Cerebellar cortex (tissue), 1 donor: ENCODE measurements at regions not wholly inside any gene's neighbourhood (a gene's known extent, or its start where the extent isn't known, plus 50 kb on each side); places are given as distances from the start of the nearest gene placed in this dataset.
A peak's percentile ranks its signal among the peaks of the same experiment; 100 is the strongest.

ENCODE experiments used
- DNase-seq: peaks from one replicate; pipeline ENCODE4 v3.0.0-alpha.2; 2015; ENCODE audit warnings: low spot score

DNA sequence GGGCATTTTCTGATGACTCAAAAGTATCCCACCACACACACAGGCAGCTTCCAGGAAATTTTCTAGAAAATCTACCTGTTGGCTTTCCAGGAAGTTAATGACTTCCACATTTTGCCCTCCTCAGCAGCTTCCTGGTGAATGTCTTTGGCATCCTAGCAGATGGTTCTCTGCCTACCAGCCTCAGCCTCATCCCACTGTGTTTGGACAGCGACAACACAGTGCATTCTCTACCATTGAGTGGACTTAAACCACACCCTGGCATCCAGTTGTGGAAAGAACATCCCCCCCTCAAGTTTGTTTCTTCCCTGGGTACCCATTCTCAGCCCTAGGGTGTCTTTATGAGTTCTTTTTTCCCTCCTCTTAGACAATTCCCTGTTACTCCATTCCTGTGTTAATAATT, 50.8 kb upstream of the GADL1 start:
- no peak for DNase-seq

DNA sequence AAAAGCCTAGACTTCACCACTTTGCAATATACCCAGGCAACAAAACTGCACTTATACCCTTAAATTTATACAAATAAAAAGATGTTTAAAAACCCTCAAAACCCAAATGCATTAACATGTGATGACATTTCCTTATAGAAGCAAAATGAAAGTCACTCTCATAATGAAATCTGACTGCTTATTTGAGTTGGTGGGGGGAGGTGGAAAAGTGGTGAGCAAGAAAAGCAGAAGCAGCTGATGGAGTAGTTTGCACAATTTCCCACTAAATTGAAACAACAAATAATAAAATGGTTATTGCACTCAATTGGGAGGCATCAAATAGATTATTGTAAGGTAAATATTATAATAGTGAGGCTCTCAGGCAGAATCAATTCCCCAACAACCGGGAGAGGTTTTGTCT, 54.0 kb upstream of the GADL1 start:
- DNase-seq, result no peak

DNA sequence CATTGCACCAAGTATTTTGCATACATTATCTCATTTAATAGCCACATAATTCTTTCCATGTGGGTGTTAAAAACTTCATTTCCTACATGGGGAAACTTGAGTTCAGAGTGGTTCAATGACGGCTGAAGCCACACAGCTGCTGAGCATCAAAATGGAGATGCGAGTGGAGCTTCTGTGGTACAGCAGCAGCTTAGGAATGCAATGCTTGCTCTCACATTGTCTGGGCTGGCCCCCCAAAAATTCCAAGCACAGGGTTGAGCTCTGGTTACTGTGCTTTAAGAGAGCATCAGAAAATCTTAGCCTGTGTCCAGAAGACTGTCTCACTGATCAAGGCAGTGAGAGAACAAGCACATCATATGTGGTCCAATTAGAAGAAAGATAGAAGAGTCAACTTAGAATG, 57.4 kb upstream of the GADL1 start:
- no peak for DNase-seq

DNA sequence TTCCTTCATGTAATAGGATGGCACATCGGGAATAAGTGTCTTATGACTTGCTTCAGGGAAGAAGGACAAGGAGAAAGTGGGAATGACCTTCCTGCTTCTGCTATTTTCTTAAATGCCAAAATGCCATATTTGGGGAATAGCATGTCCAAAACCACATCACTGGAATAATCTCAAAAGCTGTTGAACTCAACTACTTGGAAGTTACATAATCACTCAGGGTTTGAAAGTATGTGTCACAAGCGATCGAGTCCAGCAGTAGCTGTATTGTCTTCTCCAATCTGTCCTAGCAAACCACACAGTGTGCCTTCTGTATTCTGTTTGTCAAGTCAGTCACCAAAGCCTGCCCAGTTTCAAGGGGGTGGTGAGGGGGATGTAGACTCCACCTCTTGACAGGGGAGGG, 58.3 kb upstream of the GADL1 start:
- DNase-seq, result no peak

DNA sequence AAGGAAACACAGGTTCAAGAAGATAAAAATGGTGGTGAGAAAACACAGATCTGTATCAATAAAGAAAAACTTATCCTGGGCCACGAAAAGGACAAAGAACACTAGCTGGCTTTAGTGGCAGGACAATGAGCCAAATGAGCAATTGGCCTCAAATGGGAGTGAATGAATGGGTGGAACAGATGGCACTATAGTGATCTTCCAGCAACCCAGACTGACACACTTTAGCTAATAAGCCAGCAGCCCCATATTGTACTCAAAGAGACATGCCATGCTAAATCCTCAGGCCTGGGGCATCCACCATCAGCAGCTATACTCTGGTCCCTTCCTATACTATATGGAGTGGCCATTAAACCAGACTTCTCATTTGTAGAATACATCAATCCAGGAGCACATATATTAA, 60.0 kb upstream of the GADL1 start:
- DNase-seq, result peak; percentile 74

DNA sequence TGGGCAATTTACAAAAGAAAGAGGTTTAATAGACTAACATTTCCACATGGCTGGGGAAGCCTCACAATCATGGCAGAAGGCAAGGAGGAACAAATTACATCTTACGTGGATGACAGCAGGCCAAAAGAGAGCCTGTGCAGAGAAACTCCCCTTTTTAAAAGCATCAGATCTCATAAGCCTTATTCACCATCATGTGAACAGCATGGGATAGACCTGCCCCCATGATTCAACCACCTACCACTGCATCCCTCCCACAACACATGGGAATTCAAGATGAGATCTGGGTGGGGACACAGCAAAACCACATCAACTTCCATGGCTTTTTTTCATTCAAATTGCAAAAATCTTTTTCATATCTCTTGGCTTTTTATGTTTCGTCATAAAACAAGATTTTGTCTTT, 67.6 kb upstream of the GADL1 start:
- no peak for DNase-seq

DNA sequence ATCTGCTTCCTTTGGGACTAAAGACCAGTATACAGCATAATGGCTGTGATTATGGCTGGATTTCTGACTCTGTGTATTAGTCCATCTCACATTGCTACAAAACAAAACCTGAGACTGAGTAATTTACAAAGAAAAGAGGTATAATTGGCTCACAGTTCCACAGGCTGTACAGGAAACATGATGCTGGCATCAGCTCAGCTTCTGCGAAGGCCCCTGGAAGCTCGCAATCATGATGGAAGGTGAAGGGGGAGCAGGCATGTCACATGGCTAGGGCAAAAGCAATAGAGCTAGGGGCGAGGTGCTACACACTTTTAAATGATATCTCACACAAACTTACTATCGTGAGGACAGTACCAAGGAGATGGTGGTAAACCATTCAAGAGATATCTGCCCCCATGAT, 68.0 kb upstream of the GADL1 start:
- DNase-seq, result no peak

DNA sequence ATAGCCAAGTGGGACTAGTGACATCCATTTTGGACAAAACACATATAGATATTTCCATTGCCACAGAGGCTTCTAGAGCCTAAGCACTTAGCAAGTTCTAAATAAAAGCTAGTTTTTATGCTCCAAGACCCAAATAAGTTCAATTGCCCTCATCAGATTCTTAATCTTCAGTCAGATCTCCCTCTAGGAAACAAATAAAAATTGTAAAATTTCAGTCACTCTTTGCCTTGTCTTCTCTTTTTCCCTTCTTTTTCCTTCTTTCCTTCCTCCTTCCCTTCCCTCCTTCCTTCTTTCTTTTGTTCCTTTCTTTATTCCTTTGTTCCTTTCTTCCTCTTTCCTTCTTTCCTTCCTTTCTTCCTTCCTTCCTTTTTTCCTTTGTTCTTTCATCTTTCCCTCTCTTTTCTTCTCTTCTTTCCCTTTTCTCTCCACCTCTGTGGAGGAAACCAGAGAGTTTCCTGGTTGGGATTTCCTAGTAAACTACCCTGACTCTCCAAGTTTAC, 68.8 kb upstream of the GADL1 start:
- DNase-seq, result no peak

DNA sequence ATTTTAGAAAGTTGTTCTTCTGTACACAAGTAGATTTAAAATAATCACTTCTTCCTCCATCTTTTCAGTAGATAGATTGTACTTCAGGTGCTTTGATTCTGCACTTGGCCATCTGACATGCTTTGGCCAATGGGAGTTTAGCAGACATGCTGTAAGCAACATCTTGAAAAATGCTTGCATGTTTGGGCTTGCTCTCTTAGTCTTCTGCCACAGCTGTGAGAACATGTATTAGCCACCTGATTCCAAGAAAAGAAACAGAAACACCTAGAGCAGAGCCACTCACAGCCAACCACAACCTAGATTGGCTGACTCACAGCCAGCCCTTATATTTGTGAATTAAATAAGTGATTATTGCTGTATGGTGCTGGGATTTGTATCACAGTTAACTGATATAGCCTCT, 70.2 kb upstream of the GADL1 start:
- DNase-seq, result no peak

DNA sequence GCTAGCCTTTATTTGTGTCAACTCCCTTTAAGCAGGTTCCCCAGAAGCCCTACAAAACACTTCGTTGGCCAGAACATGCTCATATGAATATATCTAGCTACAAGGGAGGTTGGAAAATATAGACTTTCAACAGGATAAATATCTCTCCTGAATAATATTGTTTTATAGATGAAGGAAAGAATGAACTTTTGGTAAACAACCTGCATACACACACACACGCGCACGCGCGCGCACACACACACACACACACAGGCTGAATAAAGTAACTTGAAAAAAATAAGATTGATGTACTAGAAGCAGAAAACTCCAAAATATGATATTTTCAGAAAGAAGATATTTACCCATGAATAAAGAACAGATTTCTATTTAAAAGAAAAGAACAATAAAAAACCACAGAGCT, 72.4 kb upstream of the GADL1 start:
- DNase-seq, result no peak

DNA sequence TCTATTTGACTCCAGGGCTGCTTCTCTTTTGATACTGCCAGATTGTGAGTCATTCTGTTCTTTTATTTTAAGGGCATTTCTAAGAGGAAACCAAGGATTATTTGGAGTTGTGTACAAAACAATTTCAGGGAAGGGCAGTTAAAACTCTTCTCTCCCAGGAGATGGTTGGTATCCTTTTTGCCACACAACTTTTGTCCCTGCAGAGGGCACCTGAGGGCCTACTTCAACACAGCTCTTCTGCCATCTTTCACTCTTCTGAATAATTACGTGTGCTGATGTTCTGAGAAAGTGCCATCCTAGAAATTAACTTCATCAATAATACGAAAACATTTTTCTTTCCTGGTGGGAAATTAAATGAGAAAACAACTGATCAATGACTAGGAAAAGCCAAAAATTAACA, 75.7 kb upstream of the GADL1 start:
- DNase-seq, result no peak

DNA sequence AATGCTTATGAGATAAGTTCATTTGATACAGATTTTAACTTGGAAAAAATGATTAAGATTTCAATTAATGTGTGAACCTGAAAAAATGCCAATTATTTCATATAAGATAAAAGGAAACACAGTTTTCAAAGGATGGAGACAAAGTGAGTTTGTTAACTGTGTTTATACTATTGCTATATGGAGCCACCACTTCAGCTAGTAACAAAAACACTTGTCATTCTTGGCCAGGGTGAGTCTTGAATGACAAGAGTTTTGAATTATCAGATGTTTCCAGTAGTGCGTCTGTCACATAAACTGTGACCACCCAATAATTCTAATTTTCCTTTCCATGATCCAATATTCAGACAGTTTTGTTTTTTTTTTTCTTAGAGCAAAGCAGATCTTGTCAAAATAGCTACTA, 78.0 kb upstream of the GADL1 start:
- DNase-seq, result no peak

DNA sequence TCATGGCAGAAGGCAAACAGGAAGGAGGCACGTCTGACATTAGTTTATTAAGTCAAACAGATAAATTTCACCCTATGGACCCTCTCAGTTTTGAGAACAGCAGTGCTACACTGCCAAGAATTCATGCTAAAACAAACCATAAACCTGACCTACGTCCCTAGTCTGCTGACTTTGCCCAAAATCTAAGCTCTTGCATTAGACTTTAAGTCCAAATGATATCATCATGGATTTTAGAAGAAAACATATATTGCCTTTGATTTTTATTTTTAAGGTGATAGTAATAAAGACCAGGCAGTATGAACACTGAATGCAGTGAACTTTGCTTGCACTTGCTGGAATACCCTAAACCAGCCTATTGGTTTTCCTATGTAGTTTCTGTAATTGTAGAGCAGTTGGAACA, 79.6 kb upstream of the GADL1 start:
- DNase-seq, result no peak

DNA sequence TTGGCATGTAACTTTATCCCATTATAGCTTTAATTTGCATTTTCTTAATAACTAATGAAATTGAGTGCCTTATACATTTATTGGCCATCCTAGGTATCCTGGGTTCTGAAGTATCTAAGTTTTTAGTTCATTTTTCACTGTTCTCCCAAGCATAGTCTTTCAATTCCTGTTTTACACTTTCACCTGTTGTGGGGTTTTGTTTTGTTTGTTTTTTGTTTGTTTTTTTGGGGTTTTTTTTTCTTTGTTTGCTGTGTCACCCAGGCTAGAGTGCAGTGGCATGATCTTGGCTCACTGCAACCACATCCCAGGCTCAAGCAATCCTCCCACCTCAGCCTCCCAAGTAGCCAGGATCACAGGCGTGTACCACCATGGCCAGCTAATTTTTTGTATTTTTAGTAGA, 83.1 kb upstream of the GADL1 start:
- DNase-seq, result no peak

DNA sequence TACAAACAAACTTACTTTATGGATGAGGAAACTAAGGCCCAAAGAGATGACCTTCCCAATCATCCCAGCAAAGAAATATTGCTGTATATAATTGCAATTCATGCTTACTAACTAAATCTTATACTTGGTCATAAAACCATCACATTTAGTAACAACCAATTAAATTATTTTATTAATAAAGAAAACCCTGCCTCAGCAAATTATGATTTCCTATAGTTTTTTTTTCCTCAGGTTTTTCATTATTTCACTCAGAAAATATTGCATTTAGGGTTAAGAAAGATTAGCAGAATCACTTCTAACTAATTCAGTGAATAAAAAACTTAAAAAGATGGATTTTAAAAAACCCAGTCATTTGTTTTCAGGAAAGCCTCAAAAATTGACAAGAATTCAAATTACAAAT, 86.5 kb upstream of the GADL1 start:
- DNase-seq, result no peak

DNA sequence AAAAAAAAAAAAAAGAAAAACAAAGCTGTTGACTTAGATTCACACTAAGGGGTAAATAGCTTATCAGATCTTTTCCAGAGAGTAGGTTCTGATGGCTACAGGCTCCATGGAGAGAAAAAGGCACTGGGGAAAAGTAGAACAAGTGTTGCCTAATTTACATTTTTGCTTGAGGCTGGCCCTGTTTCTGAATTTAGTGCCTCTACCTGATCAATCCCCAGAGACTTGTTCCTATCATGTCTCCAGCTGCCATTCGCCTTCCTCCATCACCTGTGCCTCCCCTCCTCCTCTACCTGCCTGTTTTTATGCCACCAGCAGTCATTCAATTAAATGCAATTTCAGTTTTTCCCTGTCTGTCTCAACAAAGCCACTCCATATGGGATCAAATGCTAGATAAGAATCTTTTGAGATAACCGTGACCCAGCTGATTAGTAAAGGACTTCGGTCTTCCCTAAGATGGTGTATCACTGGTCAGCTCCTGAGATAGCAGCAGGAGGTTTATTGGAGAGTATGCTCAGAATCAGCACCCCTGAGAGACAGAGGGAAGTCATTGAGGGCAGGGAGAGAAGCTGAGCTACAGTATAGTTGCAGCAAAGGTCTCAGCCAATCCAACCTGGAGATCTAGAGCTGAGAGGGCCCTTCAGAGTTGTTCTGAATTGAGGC, 88.1 kb upstream of the GADL1 start:
- no peak for DNase-seq

DNA sequence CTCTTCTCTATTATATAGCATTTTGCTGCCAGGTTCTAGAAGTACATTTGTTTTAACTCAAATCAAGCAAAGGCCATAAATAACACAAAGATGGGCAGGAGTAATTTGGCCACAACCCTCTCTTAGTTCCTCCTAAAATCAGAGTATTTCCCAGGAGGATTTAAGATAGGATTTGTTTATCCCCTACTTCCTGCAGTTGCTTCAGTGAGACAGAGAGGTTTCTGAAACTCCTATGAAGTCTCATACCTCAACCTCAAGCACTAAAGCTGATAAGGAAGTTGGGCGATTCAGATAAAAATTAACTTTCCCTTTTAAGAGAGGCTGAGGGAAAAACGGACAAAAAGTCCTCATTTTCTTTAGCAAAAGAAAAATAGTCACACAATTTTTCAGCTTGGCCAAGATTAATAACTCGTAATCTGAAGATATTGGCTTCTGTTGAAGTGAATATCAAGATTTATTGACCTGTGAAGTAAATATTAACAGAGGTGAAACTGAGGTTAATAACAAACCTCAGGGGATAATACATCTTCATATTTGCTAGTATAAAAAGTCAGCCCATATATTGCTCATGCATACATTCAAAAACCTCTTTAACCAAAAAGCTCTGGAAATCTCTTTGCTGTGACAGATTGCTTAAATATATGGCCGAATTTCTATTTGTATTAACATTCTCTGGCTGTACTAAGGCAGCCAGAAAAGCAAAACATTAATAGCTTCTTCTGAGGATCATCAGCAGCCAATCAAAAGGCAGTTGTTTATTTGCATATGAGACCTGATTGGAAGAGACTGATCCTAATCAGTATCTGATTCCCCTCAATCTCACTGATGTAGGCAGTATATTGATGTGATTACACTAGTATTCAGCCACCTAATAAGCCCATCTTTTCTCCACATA, 90.6 kb upstream of the GADL1 start:
- no peak for DNase-seq

DNA sequence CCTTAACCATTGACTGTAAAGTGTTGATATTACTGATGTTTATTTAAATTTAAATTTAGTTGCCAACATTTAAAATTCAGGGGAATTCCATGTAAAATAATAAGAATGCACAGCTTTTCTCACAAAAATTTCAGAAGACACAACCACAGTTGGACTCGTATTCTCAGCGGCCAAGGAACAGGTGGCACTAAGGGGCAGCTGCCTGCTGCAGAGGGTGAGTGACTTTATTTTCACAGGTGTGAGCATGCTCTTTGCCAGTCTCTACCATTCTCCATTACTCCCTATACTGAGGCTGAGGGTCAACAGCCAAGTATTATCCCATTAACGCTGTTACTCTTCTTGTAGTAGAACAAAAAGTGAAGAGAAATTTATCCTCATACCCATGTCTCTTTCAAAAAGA, 92.1 kb upstream of the GADL1 start:
- DNase-seq, result no peak

DNA sequence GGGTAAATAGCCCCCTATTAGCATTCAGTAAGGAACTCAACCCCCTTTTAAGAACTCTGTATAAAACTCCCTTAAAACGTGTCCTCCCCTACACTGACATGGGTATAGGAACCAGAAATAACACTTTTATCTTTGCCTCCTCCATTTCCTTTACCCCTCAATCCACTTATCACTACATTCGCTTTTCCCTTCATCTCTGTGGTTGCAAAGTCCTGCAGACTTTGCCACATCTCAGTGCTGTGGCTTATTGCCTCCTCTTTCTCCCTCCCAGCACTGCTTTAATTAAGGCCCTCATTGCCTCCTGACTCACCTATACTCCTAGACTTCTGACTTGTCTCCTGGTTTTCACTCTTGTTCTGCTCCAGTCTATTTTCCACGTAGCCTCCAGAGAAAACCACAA, 94.3 kb upstream of the GADL1 start:
- DNase-seq, result no peak

DNA sequence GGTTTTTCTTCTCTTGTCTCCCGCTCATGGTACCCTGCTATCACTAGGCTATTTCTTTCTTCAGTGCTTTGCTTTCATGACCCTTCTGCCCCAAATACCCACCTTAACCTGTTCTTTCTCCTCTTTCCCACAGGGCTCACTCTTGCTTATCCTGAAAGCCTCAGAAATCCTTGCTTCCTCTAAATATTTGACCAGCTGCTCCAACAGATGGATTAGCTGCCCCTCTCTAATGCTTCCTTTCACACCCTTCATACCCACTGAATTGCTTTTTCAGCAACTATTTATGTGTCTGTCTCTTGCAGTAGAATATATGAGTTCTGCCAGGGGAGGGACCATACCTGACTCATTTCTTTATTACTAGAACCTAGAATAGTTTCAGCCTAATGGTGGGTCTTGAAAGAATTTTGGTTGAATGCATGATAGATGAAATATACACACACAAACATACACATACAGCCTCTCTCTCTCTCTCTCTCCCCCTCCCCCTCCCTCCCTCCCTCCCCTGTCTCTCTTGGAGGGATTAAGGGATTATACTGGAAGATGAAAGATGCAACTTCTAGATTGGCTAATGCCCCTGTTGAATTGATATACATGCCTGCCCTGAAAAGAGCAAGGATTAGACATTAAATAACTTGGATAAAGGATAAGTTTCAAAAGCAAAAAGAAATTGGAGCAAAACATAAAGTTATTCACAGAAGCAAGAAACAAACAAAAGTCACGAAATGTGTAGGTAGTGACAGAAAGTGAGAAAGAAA, 95.0 kb upstream of the GADL1 start:
- no peak for DNase-seq

DNA sequence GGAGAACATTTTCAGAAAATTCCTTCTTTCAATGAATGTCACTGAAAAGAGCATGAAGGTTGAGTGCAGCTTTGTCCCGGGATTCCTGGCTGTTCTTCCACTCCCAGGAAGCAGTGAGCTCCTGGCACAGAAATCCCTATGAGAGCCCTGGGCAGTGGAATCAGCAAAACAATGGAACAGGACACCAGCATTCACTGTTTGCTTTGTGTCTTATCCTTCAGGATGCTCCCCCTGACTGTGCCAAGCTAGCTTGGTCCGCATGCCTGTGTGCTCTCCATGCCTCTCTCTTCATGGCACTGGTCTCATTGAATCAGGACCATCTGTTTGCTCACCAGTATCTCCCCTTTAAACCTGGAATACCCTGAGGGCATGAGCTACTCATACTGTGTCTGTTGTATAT, 102.0 kb upstream of the GADL1 start:
- no peak for DNase-seq

DNA sequence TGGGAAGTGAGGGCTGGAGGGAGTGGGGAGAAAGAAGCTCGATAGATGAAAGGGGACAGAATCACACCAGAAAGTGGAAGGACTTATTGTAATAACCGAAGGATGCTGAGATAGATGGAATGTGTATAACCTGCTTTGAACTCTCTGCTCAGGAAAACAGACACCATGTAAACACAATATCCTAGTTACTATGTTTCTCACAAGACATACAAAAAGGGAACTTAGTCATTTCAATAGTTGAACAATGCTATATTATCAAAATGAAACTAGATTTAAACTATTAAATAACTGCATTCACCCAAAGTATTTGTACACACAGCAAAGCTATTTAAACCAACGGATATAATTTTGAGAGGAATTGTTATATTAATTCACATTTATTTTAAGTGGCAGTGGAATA, 108.3 kb upstream of the GADL1 start:
- DNase-seq, result no peak
